ENCODE measurements at regions not wholly inside any gene's neighbourhood (a gene's known extent, or its start where the extent isn't known, plus 50 kb on each side); places are given as distances from the start of the nearest gene placed in this dataset.
"Not testable (repeated sequence)": the region's sequence is repeated elsewhere in the genome, so short reads cannot be mapped to it uniquely, and the experiment has no call there.

DNA sequence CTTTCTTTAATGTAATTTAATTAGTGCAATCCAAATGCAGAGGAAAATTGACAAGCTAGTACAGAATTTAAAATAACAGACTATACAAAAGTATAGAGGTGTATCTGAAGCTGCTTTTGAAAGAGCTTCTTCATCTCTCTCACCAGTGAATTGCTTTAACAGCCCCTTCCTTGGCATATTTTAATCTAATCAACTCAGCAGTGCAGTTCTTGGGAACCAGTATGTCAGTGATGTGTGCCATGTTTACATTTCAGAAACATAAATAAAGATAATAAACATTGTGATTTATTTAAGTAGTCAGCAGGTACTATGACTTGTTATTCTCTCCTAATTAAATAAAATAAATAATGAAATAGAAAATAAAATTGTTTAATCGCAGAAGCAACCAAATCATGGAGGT is 1260.6 kb downstream of the NCAM2 start:
- FAIRE-seq, result no peak
- no peak for DNase-seq (ENCODE audit: low spot score)

DNA sequence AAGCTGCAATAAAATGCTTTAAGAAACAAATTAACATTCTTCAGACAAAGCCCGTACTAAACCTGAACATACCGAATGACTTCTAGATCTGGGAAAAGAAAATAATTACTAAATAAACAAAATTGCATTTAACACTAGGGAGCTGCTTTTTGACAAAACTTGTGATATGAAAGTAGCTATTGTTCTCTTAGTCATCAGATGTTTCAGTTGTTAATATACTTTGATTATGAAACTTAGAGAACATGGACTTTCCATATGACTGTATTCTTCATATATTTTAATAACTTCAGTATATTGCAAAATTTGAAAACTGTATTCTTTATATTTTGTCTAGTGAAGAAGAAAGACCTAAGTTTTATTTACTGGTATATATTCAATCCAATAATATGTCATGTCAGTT is 1262.1 kb downstream of the NCAM2 start:
- no peak for DNase-seq (ENCODE audit: low spot score)
- FAIRE-seq, result no peak

DNA sequence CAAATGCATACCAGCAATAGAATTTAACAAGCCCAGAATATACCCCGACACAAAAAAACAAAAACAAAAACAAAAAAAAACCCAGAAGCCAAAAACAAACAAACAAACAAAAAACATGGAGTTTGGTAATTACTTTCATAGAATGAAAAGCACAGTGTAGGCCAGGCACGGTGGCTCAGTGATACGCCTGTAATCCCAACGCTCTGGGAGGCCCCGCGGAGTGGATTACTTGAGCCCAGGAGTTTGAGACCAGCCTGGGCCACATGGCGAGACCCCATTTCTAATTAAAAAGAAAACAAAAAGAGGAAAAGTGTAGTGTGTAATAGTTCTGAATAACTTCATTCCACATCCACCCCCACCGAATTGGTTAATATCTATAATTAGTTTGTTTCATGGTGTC is 1265.7 kb downstream of the NCAM2 start:
- FAIRE-seq (no peak), DNase-seq (ENCODE audit: low spot score) (no peak)

DNA sequence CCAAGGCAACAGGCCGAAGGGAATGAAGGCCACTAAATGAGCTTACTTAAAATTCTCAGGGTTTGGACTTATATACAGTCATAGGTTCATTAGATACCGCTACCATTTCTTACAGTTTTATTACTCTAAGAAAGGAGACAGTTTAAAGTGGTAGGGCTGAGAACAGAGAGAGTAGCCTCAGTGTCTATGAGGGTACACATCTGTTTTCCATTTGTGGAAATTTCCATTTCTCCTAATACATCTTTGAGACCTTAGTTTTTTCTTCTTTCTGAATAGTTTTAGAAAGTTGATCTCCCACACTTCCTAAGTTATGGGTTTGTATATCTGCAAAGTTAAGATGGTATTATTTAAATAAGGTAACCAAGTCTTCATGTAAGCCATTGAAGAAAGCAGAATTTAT is 1279.1 kb downstream of the NCAM2 start:
- no peak for DNase-seq (ENCODE audit: low spot score)
- FAIRE-seq, result no peak

DNA sequence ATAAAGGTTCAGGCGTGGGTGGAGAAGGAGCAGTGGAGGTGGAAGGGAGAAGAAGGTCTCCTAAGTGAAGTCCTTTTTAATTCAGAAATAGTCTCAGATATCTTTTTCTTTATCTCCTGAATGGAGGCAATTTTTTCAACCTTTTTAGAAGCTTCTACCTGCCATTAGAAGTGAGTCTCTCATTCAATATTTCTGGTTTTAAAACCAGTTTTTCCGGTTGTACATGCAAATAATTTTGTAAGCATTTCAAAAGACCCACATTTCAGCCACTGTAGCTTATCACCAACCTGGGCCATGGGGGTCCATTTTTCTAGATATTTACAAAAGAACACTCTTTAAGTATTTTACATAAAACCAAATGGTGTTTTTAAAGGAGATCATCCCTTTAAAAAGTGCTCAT is 1280.2 kb downstream of the NCAM2 start:
- no peak for FAIRE-seq
- no peak for DNase-seq (ENCODE audit: low spot score)

DNA sequence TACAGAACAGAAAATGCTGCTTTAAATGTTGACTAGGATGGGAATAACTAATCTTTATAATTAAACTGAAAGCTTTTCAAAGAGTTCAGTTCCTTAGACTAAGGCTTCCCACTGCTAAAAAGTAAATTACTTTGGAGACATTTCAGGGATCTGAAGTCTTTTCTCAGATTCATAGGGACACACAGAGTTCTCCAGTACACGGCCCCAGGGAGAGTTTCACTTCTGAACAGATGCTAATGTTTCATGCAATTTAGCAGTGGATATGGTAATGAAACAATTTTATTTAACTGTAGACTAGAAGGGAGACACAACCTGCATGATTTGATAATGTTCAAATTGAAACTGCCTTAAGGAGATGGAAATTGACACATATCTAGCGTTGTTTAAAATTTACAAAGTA is 1282.6 kb downstream of the NCAM2 start:
- no peak for FAIRE-seq
- DNase-seq (ENCODE audit: low spot score), result no peak

DNA sequence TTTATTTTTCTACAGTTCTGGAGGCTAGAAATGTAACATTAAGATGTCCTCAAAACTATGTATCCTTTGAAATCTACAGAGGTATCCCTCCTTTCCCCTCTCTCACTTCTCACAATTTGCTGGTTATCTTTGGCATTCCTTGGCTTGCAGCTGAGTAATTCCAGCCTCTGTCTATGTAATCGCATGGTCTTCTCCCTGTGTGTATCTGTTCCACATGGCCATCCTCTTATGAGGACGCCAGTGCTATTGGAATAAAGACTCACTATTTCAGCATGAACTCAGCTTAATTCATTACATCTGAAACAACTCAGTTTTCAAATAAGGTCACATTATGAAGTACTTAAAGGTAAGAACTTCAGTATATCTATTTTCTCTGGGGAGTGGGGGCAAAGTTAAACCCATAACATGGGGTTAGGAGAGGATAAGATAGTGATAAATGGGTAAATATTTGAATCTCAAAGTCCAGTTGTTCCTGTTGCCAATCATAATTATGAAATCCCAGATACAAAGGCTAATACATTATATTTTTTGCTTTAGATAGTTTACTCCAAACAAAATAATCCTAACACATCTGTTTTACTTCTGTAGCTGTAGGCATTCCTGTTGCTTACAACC is 1290.8 kb downstream of the NCAM2 start:
- no peak for DNase-seq (ENCODE audit: low spot score)
- FAIRE-seq, result no peak

DNA sequence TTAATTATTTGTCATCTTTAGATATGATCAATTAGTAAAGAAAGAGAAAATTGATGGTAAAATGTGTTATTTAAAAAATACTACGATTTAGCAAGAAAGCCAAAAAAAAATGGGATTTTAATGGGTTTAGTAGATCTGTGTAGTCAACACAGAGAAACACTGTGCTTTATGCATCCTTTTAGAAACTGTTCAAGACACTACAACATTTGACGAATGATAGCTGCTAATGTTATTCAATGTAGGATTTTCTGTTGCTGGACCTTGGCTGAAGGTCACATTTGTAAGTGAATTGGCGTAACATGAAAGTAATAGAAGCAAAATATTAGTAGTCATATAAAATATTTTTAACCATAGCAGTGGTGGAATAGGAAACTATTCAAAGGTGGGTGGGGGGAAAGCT is 1293.9 kb downstream of the NCAM2 start:
- no peak for FAIRE-seq
- DNase-seq (ENCODE audit: low spot score), result no peak

DNA sequence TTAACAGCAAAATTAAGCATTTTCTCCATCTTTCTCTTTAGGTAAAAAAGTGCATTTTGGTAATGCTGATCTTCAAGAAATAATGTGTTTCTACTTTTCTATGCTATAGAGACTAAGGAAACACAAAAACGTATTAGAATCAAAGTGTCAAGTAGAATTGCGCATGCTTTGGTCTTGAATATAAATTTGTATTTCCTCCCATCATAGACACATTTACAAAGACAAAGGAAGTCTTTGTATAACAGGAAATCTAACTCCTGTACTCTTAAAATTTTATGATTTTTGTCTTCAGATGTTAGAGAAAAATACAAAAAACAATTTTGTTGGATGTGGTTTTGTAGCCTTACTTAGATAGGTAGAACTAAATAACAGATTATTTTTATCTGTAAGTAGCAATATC is 1299.4 kb downstream of the NCAM2 start:
- FAIRE-seq, result no peak
- no peak for DNase-seq (ENCODE audit: low spot score)

DNA sequence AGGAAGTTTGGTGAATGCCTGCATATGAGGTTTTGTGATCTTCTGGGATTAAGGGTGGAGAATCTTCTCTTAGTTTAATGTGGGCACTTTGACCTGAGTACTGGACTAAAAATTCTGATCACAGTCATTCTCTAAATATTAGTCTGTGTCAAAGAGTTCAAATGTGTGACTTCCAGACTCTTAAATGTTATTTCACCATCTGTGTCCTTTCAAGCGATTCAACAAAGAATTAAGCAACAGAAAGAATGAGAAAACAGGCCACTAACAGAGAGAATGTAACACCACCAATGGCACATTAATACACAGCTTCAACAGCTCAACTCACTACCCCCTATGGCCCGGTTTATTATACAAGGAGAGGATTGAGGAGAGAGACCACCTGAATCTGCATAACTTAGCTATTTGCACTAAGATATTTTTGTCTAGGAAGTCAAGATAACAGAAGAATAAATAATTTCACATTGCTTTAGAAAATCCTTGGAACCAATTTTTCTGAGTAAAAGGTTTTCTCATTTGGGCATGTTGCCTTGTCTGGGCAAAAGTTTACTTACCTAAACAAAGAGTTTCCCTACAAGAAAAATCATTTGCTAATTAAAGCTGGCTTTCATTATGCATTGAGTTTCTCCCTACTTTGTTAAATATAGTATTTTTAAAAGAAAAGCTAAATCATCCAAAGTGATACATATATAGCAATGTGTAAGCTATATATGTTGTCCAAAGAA is 1313.7 kb downstream of the NCAM2 start:
- FAIRE-seq, result no peak
- no peak for DNase-seq (ENCODE audit: low spot score)

DNA sequence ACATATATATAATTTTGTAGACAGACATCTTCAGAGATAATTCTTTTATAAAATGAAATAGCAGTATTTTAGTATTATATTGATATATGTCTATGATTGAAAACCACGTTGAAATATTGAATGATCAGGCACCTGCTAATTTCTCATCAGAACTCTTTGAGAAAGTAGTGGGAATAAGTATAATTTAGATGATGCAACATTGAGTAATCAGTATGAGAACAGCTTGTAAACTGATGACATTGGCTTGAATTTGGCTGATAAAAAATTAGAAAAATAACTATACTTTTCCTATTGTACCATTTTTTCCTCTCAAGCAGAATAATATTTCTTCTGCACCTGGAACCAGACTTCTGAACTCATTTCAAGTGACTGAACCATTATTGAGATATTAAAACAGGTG is 1316.8 kb downstream of the NCAM2 start:
- FAIRE-seq (no peak), DNase-seq (ENCODE audit: low spot score) (no peak)

DNA sequence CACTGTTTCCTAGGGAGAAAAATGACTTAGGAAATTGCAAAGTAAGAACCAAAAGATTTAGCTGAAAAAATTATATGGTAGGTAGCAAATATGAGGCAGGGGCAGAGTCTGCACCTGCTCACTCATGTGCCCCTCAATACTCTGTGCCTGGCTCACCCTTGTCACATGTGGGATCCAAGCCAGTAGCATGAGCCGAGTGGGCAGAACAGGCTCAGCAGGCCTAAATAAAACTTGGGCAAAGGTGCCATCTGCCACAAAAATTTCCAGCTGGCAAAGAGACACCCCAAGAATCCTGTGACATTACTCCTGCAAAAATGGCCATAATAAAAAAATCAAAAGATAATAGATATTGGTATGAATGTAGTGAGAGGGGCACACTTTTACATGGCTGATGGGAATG is 1321.2 kb downstream of the NCAM2 start:
- no peak for DNase-seq (ENCODE audit: low spot score)
- FAIRE-seq, result no peak

DNA sequence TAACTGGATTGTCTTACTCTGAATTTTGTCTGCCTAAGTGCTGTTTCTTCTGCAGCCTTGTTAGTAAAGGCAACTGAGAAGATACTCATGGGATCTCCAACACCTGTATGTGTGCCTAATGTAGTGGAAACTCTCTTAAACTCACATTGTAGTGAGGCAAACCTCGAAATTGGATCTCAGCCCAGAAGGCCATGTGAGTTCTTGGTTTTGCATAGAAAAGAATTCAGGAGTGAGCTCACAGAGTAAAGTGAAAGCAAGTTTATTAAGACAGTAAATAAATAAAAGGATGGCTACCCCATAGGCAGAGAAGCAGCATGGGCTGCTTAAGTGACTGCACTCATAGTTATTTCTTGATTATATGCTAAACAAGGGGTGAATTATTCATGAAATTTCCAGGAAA is 1344.7 kb downstream of the NCAM2 start:
- FAIRE-seq (no peak), DNase-seq (ENCODE audit: low spot score) (no peak)

DNA sequence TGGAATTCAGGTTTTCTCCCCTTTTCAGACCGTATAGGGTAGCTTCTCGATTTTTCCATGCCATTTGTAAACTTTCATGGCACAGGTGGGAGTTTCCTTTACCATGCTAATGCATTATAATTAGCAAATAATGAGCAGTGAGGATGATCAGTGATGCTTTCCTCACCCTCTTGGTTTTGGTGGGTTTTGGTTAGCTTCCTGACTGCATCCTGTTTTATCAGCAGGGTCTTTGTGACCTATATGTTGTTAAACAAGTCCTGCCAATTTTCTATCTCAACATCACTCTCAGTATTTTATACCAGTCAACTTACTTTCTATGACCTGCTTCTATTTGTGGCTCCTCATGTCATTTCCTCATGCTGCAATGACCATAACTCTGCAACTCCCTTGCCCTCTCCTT is 1345.1 kb downstream of the NCAM2 start:
- DNase-seq (ENCODE audit: low spot score) (no peak), FAIRE-seq (no peak)

DNA sequence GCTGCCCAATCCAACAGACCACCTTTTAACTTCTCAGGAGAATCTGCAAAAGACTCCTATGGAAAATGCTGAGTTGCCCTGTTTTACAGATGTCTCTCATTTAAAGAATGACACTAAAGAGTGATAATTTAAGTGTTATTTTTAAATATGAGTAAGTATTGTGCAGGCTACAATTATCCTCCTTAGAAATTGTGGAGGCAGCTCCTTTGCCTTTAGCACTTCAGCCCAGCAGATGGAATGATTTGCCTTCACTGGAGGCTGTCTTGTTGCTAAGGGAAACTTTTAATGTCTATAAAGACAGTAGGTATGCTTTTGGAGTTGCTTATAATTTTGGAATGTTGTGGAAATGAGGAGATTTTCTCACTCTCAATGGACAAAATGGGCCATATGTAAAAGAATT is 1345.5 kb downstream of the NCAM2 start:
- FAIRE-seq, result no peak
- DNase-seq (ENCODE audit: low spot score), result no peak

DNA sequence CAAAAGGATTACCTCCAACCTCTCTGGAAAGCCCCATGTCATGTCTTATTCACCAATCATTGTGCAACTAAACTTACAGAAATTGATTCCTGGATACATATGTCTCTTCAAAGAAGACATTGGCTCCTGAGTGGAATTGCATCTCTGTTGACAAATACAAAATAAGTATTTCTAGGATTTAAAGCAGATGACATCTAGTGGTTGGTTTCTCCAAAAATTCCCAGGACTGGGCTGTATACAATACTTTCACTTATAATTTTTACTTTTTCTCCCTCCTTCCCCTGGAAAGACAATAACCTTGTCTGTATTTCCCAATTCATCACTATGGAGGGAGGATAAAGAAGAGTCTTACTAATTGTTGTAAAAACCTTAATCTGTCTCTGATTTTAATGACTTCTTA is 1347.4 kb downstream of the NCAM2 start:
- no peak for DNase-seq (ENCODE audit: low spot score)
- FAIRE-seq, result no peak

DNA sequence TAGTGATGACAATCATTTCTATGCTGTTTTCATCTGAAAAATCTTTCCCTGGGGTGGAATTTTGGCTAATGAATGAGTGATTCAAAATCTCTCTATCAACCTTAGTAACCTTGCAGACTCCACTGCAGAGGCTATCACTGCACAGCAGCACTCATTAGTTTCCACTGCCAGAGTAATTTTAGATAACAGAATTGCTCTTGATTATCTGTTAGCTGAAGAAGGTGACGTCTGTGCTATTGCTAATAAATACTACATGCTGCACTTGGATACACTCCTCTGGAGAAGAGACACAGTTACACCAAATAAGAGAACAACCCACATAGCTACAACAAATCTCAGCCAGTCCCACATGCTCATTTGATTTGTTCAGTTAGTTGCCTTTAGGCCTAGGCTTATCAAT is 1348.4 kb downstream of the NCAM2 start:
- no peak for FAIRE-seq
- no peak for DNase-seq (ENCODE audit: low spot score)

DNA sequence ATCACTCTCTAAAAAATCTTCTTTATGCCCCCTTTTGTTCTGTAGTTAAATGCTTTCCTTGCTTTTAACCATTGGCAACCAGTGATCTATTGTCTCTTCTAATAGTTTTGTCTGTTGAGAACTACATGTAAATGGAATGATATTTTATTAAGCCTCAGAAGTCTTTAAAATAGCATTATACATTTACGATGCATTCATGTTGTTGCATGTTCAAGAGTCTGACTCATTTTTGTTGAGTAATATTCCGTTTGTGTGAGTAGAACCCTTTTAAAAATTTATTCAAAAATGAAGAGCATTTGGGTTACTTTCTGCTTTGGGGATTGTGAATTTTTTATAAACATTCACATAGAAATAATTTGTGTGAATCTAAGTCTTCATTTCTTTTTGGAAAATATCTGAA is 1352.9 kb downstream of the NCAM2 start:
- FAIRE-seq, result no peak

DNA sequence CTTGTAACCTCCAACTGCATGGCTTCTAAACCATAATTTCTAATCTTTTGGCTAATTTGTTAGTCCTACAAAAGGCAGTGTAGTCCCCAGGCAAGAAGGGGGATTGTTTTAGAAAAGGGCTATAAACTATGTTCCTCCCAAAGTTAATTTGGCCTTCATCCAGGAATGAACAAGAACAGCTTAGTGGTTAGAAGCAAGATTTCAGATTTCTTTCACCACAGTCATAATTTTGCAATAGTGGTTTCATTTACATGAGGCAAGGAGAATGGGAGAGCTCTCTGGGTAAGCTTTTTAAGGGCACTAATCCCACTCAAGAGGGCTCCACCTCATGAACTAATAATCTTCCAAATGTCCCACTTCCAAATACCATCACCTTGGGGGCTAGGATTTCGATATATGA is 1353.9 kb downstream of the NCAM2 start:
- DNase-seq (ENCODE audit: low spot score) (no peak), FAIRE-seq (no peak)

More for the DNA sequence above, 1352.9 kb downstream of the NCAM2 start:
- DNase-seq (ENCODE audit: low spot score), result no peak

DNA sequence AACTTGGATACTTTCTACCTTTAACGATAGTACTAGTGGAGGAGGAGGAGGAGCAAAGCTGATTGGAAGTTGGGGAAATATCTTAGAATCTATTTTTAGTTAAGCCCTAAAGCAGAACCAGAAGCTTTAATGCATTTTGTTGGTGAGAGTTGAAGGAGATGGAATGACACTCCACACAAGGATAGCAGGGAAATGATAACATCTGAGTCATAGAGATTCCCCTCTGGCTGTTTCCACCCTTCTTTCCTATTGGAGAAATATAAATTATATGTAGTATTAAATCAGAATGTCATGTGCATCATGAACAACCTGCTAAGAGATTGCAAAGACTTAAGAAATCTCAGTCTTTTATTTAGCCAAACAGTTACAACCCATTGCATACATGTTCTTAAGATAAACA is 1357.7 kb downstream of the NCAM2 start:
- FAIRE-seq (no peak), DNase-seq (ENCODE audit: low spot score) (no peak)

DNA sequence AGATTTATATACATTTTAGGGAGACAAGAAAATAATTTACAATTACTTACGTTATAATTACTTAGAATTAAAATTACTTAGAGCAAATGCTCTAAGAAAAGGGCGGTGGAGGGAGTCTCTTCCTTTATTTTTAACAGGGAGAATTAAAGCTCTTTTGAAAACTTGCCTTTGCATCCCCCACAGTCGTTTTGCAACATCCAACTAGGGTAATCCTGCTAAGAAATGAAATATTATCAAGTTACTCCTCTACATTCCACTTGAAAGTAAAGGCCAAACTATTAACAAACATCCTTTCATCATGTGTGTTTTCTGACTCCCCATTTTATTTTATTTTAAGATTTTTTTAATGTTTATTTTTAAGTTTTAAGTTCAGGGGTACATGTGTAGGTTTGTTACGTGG is 1358.5 kb downstream of the NCAM2 start:
- no peak for FAIRE-seq
- DNase-seq (ENCODE audit: low spot score), result no peak

DNA sequence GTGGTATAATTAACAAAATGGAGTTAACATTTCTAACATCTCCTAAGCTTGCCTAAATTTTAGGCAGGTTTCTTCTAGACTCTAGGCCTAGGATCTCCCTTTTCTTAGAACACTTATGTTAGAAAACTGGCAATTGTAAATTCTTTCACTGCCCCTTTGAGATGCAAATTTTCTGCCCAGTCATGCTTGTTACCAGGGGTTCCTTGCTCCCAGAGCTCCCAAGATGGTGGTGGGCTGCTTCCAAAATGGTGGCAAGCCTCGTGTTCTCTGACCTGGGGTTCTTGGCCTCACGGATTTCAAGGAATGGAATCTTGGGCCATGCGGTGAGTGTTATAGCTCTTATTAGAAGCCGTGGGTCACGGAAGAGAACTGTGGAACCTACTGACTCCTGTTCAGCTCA is 1361.4 kb downstream of the NCAM2 start:
- not testable (repeated sequence) for DNase-seq (ENCODE audit: low spot score); FAIRE-seq

DNA sequence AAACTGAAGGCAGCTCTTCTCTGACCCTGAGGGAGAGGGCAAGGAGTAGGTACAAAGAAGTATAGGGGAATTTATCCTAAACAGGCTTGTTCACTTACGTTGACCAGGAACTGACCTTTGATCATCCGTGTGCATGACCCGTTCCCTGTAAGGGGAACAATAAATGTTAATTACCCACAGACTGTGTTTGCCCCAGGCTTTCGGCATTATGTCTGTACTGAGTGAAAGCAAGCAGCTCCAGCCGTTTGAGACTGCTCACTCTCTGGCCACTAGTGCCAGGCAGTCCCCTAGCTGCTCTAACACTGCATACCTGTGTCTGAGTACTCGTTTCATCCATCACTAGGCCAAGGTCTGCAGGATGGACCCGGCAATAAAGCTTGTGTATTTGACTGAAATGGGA is 1365.3 kb downstream of the NCAM2 start:
- FAIRE-seq, result no peak
- no peak for DNase-seq (ENCODE audit: low spot score)

DNA sequence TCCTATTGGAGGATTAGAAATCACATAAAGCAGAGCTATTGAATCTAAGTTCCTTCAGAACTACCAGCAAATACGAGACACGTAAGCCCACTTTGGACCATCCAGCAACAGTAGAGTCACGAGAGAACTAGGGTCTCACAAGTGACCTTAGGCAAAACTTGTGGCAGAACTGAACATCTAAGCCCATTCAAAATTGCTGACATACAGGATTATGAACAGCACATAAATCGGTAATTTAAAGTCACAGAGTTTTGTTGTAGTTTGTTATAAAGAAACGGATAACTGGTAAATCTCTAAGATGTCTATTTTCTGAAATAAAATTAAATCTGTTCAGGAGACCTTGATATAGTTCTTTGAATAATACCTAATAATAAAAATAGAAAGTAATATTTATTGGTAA is 1366.0 kb downstream of the NCAM2 start:
- DNase-seq (ENCODE audit: low spot score) (no peak), FAIRE-seq (no peak)

Measured in RCC 7860 (cell line).